Stromal cell of bone marrow (primary cell): ENCODE measurements at regions not wholly inside any gene's neighbourhood (a gene's known extent, or its start where the extent isn't known, plus 50 kb on each side); places are given as distances from the start of the nearest gene placed in this dataset.

Experiments
- DNase-seq: peaks from one replicate; pipeline ENCODE4 v3.0.0-alpha.2; 2012; ENCODE audit warnings: low read depth

DNA sequence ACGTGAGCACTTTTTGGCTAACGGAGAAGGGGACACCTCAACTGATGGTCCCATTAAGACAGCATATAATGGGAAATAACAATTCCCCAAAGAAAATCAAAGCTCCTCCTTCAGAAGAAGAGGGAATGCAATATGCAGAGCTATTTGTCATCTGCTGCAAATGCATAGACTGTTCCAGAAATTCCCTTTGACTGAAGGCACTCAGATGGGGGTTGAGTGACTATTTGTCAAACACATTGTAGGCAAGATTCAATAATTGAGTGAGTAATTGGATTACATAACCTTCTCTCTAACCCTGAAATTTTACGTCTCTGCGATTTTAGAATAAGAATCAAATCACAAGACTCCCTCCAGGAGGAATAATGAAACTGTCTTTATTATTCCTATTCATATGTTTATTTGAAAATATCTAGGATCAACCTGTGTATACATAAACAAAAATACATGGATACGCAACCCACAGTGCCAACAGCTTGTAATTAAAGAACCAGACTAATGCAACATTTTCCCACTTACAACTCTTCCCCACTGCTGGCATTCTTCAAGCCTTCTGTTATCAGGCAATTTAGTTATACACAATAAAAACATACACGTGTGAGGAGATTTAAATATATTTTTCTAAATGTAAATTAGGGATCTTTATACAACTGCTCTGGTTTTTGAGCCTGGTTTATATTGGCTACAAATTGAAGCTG lies 256.6 kb downstream of the GBA3 start:
- DNase-seq = no peak

DNA sequence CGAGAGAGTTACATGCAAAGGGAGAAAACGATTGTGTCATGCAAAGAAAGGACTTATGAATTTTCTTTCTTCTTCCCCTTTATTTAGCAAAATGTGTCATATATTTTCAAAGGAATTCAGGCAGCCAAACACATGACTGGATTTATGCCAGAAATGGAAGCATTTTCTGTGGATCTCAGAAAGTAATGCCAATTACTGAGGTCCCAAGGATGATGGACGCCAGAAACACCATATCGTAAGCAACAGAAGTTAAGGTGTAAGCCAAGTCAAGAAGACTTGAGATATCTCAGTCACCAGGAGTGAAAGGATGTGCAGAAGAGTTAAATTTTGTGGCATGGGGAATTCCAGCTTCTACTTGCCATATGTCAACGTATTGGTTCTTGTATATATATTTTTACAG lies 255.1 kb downstream of the GBA3 start:
- no peak for DNase-seq

DNA sequence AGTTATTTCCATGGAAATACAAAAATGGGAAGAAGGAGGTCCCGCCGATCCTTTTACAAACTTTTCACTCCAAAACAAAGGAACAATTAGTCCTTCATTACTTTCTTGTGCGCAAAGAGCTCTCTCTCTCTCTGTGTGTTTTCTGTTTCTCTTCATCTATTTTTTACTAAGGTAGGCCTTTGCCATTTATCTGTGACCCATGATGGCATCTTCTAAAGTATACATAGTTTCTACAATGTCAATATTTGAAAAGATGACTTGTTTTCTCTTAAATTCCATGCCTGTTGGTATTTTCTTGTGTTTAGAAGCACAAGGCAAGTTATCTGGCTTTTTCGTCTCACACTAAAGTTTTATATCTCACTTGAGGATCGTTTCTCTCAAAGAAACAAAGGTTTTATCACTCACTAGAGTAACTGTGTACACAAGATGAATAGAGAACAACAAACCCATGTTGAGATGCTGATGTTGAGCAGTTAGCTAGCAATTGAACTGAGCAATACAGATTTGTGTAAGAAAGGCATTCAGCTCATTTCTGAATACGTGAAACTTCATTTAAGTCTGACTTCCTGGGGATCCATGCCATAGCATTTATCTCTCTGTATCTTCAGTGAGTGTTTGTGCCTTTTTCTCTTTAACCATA lies 250.3 kb downstream of the GBA3 start:
- no peak for DNase-seq

DNA sequence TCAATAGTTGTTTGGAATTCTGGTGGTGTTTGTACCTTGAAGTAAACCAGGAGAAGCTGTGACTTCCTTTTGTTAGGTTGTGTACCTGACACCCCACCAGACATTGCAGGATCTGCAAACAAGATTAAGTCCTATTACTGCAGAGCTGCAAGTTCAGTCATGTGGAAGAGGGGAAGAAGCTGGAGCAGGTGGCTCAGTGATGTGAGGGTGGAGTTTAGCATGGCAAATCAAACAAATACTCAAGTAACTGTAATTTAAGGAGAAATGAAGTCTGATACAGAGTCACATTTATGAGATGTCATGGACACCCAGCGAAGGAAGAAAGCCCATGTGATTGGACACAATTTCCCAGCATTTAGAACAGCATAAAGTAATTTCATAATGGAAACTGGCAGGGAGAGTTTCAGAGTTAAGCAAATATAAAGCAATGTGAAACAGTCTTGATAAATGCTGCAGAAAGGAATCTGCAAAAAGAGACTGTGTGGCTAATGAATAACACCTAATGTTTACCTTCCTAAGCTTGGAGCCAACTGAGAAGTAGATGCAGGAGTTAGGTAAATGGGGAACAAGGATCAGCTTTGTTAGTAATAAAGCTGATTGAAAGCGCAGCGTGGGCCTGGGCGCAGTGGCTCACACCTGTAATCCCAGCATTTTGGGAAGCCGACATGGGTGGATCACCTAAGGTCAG lies 249.1 kb downstream of the GBA3 start:
- DNase-seq = no peak

DNA sequence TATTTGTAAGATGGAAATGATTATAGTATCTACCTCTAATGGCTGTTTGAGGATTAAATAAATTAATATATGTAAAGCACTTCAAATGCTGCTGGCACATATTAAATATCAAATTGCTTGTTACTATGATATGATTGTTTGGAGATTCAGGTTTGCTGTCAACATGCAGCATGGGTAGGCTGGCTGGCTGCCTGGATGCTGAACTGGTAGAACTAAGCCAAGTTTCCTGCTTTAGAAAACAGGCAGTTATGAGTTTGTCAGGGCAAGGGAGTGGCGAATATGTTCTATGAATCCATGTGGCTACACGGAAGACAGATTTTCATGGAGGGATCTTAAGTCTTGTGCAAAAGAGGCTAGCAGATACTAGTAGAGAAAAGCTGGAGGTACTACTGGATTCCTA lies 239.6 kb downstream of the GBA3 start:
- DNase-seq = peak; percentile 2

DNA sequence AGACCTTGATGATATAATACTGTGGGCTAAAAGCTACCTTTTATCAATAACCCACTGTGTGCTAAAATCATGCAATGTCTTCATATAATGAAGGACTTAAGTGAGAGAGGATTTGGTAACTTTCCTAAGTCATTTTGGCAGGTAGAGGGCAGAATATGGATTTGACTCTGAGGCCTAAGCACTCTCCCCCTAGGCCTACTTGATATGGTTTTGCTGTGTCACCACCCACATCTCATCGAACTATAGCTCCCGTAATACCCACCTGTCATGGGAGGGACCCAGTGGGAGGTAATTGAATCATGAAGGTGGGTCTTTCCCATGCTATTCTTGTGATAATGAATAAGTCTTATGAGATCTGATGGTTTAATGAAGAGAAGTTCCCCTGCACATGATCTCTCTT lies 229.7 kb downstream of the GBA3 start:
- no peak for DNase-seq

DNA sequence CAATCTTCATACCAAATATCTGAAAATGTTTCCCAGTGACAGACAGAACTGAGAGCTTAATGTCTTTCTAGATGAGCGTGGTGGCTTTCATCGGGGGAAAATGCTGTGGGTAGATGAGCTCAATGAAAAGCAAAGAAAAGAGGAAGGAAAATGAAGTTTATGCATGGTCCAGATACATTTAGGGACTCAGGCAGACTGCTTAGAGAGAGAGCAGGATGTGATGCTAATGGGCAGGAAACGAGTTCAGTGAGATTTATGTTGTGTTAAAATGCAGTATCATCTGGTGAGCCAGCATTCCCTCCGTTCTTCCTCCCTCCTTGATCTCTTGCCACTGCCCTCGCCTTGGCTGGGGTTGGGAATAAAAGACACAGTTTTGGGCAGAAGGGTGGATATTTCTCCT lies 229.2 kb downstream of the GBA3 start:
- no peak for DNase-seq

DNA sequence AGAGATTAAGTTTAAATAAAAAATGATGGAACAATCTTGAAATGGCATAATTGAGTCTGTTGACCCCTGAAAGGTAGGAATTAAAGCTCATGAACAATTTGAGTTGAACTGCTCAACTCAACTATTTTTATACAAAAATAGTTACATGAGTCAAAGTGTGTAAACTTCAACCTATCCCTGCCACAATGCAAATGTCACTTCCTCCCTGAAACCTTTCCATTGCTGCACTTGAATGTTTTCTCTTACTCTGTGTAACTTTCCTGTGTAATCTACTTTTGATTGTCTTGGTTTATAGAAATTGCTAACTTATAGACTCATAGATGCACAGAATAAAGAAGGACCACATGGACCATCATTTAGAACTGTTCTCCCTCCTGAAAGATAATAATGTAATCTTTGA lies 218.5 kb downstream of the GBA3 start:
- DNase-seq = no peak

DNA sequence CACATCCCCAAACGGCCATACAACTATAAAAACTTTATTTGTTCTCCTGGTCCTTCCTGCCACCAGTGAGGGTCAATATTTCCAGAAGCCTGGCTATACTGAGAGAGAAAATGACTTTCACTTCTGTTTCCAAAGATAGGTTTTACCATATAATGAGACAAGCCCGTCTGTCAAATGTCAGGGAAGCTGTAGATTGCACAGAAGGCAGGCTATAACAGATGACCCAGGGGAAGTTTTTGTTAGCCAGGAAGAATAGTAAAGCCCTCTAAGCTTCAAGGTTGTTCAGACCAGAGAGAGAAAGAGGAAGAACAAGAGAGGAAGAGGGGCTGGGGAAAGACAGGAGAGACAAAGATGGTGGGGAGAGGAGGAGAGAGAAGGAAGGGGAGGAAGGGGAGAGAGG lies 217.5 kb downstream of the GBA3 start:
- no peak for DNase-seq

DNA sequence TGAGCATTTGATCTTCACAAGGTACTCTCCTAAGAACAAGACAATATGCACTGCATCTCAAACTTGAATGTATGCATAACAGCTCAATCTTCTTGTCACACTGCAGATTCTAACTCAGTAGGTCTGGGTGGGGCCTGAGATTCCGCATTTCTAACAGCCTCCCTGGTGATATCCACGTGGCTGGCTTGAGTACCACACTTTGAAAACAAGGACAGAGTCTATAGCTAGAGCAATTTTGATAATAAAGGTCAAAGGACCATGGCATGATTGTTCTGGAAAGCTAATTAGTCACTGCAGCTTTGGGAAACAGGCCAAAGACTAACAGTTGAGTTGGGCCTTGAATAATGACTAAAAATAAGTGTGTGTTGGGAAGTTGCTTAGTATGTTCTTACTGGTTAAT lies 213.3 kb downstream of the GBA3 start:
- DNase-seq = no peak

DNA sequence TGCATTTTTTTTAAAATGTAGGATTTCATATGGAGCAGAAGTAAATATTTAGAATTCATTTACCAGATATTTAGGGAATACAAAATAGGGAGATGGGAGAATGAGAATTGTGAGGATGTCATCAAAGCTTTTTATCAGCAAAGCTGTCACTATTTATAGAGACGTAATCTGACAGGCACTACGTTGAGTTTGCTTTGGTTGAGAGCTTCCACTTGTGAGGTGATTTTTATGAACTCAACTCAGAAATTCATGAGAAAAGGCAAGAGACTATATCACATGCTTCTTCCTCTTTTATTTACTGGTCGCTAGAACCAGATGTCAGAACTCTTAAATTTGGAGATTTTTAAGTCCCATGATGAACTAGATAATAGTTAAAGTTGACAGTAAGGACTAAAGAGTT lies 211.2 kb downstream of the GBA3 start:
- DNase-seq = no peak

DNA sequence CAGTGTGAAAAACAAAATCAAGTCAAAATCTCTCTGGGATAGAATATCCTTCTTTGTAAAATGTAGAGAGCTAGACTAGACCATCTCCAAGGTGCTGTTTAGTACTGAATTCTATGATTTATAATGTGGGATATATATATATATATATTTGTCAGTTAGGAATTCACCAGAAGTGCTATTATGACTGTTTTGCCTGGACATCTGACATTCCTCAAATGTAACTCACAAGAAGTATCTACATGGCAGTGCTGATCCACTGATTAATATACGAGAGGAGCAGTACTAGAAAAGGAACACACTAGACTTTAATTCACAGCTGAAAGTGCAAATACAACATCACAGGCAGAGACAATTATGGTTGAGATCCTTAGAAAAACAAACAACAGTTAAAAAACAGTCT lies 208.9 kb downstream of the GBA3 start:
- peak; percentile 1 for DNase-seq

DNA sequence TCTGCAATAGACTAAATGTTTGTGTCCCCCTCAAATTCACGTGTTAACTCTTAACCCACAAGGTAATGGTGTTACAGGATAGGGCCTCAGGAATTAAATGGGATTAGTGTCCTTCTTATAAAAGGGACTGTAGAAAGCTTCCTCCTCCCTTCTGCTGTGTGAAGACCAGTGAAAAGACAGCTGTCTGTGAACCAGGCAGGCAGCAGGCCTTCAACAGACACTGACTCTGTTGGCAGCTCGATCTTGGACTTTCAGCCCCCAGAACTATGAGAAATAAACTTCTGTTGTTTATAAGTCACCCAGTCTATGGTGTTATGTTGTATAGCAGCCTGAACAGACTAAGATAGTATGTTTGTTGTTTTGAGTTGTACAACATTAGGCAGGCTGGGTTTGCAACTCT lies 208.1 kb downstream of the GBA3 start:
- no peak for DNase-seq

DNA sequence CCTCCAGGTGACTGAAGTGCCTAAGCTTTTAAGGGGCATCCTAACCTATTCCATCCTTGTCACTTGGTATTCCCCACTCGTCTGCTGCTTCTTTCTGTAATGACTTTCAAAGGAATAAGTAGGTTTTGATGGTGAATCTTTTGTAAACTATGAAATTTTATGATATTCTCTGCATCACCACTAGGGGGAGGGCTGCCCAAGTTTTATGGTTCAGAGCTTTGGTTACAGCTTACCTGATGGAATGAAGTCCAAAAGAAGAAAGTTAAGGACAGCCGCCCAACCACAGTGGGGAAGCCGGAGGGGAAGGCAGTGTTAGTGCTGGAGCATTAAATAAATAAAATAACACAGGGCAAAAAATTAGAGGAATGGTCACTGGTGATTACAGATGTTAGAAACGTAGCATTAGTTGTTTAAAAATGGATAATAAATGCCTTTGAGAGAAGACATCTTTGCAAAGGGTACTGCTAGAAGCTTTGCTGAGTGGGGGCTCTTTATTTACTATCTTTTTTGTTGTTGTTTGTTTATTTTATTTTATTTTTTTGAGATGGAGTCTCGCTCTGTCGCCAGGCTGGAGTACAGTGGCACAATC lies 204.9 kb downstream of the GBA3 start:
- DNase-seq = peak; percentile 9

DNA sequence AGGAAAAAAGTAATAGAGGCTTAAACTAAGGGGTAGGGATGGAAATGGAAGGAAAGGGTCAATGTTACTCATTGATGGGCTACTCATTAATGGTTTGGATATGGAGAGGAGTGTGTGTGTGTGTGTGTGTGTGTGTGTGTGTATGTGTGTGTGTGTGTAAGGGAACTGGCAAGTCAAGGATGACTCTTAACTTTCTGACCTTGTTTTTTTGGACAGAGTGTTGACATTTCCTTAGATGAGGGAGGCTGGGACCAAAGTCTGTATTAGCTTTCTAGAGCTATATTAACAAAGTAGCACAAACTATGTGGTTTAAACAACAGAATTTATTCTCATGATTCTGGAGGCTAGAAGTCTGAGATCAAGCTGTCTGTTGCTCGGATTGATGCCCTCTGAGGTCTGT lies 202.7 kb downstream of the GBA3 start:
- no peak for DNase-seq

DNA sequence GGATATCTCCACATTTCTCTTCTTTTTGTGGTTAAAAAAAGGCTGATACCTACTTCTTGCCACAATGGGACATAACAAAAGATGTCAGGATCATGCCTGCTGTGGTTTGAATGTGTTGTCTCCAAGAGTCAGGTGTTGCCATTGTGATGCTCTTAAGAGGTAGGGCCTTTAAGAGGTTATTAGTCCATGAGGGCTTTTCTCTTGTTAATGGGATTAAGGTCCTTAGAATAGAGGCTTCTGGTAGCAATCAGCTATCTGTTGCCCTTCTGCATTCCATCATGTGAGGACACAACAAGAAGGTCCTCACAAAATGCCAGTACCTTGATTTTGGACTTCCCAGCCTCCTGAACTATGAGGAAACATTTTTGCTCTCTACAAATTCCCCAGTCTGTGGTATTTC lies 191.4 kb downstream of the GBA3 start:
- DNase-seq = no peak

DNA sequence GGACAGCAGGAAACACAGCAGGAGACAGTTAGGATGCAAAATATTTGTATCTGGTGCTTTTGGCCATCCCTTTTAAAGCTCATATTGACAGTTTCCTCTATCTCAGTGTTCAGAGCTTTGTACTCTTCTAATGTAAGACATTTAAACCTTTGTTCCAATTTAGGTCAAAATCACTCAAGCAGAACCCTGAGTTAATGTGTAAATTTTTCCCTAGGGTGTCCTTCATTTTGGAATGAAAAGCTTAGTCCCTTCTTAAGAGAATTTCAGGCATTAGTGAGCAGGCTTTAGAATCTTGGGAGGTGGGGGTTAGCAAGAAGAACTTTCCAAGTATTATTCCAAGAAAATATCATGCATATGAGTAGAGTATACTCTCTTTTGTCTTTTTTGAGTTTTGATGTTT lies 188.7 kb downstream of the GBA3 start:
- DNase-seq = no peak

DNA sequence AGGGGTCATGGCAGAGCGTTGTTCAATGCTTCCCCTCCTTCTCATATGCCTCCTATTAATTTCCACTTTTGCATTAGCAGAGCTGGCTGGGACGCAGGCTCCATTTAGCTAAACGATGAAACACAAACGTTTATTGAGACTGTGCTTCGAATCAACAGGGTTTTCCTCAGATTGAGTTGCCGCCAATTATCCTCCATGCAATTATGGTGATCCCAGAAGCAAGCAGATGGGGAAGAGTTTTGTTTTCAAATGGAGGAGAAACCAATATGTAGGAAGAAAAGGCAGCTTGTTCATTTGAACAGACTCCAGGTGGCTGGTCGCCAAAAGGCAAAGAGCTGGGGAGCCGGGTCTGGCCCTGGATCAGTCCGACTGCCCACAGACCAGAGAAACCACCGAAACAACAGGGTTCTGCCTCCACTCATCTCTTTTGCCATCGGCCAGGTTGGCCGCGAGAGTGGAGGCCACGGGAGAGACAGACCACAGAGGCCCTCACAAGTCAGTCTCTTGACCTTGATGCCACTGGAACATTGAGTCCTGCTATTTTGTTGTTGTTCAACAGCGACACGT lies 184.8 kb downstream of the GBA3 start:
- DNase-seq = no peak

DNA sequence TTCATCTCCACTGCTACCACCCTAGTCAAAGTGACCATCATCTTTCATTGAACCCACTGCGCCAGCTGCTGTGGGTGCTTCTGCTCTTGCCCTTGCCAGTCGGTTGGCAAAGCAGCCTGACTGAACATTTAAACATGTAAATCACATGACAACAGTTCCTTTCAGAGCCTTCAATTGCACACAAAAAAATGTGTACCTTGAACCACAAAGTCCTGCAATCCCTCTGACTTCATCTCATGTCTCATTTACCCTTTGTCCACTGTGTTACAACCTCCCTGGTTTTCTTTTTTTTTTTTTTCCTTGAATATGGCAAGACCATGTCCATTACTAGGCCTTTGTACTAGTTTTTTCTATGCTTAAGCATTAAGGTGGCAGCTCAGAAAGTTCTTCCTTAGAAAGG lies 183.5 kb downstream of the GBA3 start:
- no peak for DNase-seq

DNA sequence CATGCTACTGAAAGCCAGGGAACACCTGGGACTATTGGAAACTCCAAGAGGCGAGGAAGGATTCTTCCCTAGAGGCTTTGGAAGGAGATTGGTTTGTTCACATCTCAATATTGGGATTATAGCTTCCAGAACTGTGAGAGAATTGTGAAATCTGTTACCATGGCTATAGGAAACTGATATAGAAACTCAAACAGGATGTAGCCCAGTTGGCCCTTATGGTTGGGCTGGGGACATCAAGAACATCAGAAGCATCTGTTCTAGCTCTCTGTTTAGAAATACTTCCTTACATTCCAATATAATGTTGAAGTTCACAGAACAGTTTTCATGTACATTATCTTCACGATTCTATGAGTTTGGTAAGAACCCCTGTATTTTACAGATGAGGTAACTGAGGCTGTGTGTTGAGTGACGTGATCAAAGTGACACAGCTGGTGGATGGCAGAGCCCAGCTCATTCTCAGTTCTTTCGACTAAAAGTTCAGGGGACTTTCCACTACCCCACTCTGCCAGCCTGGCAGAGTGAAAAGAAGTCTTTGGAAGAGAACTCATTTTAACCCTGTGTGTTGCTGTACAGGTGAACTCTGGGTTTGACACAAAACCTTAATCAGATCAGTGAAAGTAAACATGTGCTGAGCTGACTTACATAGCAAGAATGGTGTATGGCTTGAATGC lies 183.0 kb downstream of the GBA3 start:
- no peak for DNase-seq

DNA sequence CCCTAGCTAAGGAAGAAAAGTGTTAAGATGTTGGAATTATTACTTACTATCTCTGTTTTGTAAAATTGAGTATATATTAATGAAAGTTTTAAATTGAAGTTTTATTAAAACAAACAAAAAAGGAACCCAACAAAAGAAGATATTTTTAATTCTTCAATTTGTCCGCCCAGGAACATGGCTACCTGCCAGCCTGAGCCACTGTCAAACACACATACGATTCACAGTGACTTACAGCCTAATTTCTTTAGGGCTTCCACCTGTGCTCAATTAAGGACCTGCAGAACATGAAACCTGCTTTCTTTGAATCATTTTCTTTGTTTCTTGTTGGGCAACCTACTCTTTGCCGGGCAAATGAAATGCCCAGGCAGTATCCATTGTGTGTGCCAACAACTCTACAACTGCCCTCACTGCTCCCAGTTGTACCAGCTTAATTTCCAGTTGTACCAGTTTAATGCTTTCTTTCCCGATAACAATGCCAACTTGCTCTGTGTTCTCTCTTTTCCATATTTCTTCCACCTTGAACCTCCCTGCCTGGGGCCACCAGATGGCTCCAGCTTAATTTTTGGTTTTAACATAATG lies 181.7 kb downstream of the GBA3 start:
- DNase-seq = no peak

DNA sequence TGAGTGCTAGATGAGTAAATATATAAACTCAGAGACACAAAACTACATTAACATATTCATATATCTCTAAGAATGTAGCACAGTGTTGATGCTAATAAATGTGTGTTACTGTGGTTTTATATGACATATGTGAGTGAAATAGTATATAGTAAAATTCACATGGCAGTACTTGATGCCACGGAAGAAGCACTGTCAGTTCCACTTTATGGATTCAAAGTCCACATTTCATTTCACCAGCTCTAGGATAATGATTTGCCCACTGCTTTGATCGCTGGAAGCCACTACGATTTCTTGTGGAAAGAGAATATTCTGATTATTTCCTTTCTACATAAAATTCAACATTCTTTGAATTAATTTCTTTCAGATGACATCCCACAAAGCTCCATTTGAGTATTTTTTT lies 181.2 kb downstream of the GBA3 start:
- no peak for DNase-seq
